ENCODE measurements at regions not wholly inside any gene's neighbourhood (a gene's known extent, or its start where the extent isn't known, plus 50 kb on each side); places are given as distances from the start of the nearest gene placed in this dataset.

- no peaks in the 10 kb centered on the region for H3K27me3 ChIP-seq (replicated peaks in 1 of 4; ENCODE audit: control insufficient read depth in 3 of 4, extremely low read depth in 1 of 4, insufficient read depth in 3 of 4, low read length in 3 of 4)
- H3K27ac ChIP-seq (ENCODE audit: low read depth, low read length), result no peak overlapping the region
- H4K8ac ChIP-seq (ENCODE audit: extremely low read depth, insufficient read depth, low read length), result no peak overlapping the region
- H2AK5ac ChIP-seq (ENCODE audit: low read depth, low read length), result no peak overlapping the region
- WGBS, 2 experiments (ENCODE audit: extremely low coverage in 1 of 2, insufficient coverage in 1 of 2, insufficient read length in 1 of 2, insufficient replicate concordance in 2 of 2, low coverage in 1 of 2, low lambda C conversion rate in 2 of 2, missing lambda C conversion rate in 1 of 2), result 85% methylated on average over 3 of the region's 3 CpGs; no CpG with 5 or more reads in 1 of the 2 experiments
- H4K5ac ChIP-seq (ENCODE audit: insufficient read length, low read depth, low read length), result no peak overlapping the region
- no peak overlapping the region for H3K56ac ChIP-seq (replicated peaks; ENCODE audit: insufficient read length, low read depth, low read length)
- no peak overlapping the region for H2BK5ac ChIP-seq (ENCODE audit: low read depth, low read length)
- H2AFZ ChIP-seq (ENCODE audit: low read length), result no peak overlapping the region
- H3K9ac ChIP-seq (replicated peaks in 1 of 4; ENCODE audit: extremely low read depth in 1 of 4, low read depth in 3 of 4, low read length in 3 of 4), result no peak overlapping the region
- no peak overlapping the region for H3K4ac ChIP-seq (replicated peaks; ENCODE audit: insufficient read length, low read depth, low read length)
- POLR2A ChIA-PET (ENCODE audit: partially characterized antibody), result no interaction called here
- H3K23me2 ChIP-seq (ENCODE audit: low read depth, low read length), result no peaks in the 10 kb centered on the region
- no peaks in the 10 kb centered on the region for H3K9me3 ChIP-seq (ENCODE audit: insufficient read depth in 2 of 2, low read depth in 1 of 2, low read length in 1 of 2)
- H3K4me2 ChIP-seq (ENCODE audit: insufficient read depth in 1 of 2, low read depth in 2 of 2, low read length in 2 of 2), result no peak overlapping the region
- no peak overlapping the region for H3K18ac ChIP-seq (ENCODE audit: extremely low read depth, low read length)
- no peak overlapping the region for H3K14ac ChIP-seq (ENCODE audit: insufficient read length)
- H2BK20ac ChIP-seq (ENCODE audit: low read length), result no peak overlapping the region
- no peaks in the 10 kb centered on the region for H3K4me1 ChIP-seq (replicated peaks in 1 of 4; ENCODE audit: control insufficient read depth in 3 of 4, insufficient read depth in 4 of 4, low read length in 3 of 4)
- no peaks in the 10 kb centered on the region for H3K79me1 ChIP-seq (ENCODE audit: low read depth, low read length)
- no peak overlapping the region for H2BK15ac ChIP-seq (ENCODE audit: low read length)
- H3K79me2 ChIP-seq (ENCODE audit: control insufficient read depth in 1 of 2, insufficient read depth in 2 of 2, low read length in 2 of 2), result no peaks in the 10 kb centered on the region
- H4K91ac ChIP-seq (replicated peaks; ENCODE audit: insufficient read length, low read length), result no peak overlapping the region
- H2BK120ac ChIP-seq (replicated peaks; ENCODE audit: low read depth, low read length), result no peak overlapping the region
- no peaks in the 10 kb centered on the region for H4K20me1 ChIP-seq (replicated peaks in 1 of 2; ENCODE audit: control insufficient read depth in 1 of 2, insufficient read depth in 2 of 2, low read length in 2 of 2)
- no peak for FAIRE-seq
- no peak for DNase-seq (ENCODE audit: low read depth in 1 of 2, low spot score in 2 of 2)
- H3K36me3 ChIP-seq (ENCODE audit: control insufficient read depth in 2 of 4, insufficient read depth in 4 of 4, low read length in 3 of 4), result no peaks in the 10 kb centered on the region
- no peak overlapping the region for H3K23ac ChIP-seq (ENCODE audit: insufficient read length)
- H3K4me3 ChIP-seq (ENCODE audit: extremely low read depth in 1 of 4, insufficient read depth in 2 of 4, low read depth in 3 of 4, low read length in 4 of 4), result no peak overlapping the region
- CTCF ChIA-PET (ENCODE audit: partially characterized antibody), result no interaction called here
- H2BK12ac ChIP-seq (ENCODE audit: low read depth, low read length), result no peak overlapping the region
- no peak for TF ChIP-seq TAF1 (IDR thresholded peaks at IDR 0.05; ENCODE audit: low read depth, low read length)
- TF ChIP-seq SIRT6 (IDR thresholded peaks at IDR 0.05; ENCODE audit: low read length), result no peak
- no peak for TF ChIP-seq CREB1 (IDR thresholded peaks at IDR 0.05)
These were observed 302.7 kb upstream of the ADGRL3 start for GRCh38 chr4:60897415-60897814.
